ENCODE measurements at regions not wholly inside any gene's neighbourhood (a gene's known extent, or its start where the extent isn't known, plus 50 kb on each side); places are given as distances from the start of the nearest gene placed in this dataset.

GRCh38 chr2:145303536-145303935 lies 783.6 kb upstream of the ZEB2 start:
- H3K4me3 ChIP-seq (ENCODE audit: low read length), result no peak overlapping the region
- TF ChIP-seq, protein P1, sequence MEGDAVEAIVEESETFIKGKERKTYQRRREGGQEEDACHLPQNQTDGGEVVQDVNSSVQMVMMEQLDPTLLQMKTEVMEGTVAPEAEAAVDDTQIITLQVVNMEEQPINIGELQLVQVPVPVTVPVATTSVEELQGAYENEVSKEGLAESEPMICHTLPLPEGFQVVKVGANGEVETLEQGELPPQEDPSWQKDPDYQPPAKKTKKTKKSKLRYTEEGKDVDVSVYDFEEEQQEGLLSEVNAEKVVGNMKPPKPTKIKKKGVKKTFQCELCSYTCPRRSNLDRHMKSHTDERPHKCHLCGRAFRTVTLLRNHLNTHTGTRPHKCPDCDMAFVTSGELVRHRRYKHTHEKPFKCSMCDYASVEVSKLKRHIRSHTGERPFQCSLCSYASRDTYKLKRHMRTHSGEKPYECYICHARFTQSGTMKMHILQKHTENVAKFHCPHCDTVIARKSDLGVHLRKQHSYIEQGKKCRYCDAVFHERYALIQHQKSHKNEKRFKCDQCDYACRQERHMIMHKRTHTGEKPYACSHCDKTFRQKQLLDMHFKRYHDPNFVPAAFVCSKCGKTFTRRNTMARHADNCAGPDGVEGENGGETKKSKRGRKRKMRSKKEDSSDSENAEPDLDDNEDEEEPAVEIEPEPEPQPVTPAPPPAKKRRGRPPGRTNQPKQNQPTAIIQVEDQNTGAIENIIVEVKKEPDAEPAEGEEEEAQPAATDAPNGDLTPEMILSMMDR (conservative IDR thresholded peaks at IDR 0.05; ENCODE audit: low read length), result no peak
- no peak for DNase-seq (ENCODE audit: low read depth)

DNA sequence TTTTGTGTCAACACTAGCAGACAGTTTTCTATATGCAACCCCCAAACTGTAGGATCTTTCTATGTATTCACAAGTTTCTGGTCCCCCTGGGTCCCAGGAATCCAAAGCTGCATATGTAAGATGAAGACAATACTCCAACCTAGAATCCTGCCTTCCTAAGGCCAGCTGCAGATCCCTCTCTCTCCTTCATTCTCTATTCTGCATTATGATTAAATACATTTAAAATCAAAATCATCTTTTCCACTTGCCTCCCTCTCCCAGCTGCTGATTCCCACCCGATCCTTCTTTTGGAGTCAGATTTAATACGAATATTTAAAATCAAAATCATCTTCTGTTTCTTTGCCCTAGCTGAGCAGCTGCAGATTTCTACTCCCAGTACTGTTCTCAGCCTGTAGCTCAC lies 783.0 kb upstream of the ZEB2 start:
- no peak for DNase-seq (ENCODE audit: low read depth)
- H3K4me3 ChIP-seq (ENCODE audit: low read length), result no peak overlapping the region
- TF ChIP-seq, protein P1 (conservative IDR thresholded peaks at IDR 0.05; ENCODE audit: low read length), result no peak

- TF ChIP-seq, protein P1 (conservative IDR thresholded peaks at IDR 0.05; ENCODE audit: low read length), result no peak
- H3K4me3 ChIP-seq (ENCODE audit: low read length), result no peak overlapping the region
- no peak for DNase-seq (ENCODE audit: low read depth)
Measured at GRCh38 chr2:145302451-145302850, 782.5 kb upstream of the ZEB2 start.

DNA sequence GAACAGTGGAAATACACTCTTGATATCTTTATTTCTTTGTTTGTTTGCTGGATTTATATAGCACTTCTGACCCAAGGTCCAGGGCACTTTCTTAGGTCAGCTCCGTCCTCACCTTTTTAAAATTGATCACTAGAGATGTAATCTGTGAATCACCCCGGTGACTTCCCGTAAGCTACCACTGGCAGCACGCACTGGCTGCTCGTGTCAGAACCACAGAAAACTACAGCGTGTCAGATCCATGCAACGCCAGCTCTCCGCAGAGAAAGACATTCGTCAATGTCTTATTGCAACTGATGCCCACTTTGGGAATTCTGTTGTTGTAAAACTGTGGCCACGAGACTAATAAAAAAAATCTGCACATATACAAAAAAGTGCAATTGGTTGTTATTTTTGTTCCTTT lies 779.4 kb upstream of the ZEB2 start:
- no peak for DNase-seq (ENCODE audit: low read depth)
- TF ChIP-seq, protein P1 (conservative IDR thresholded peaks at IDR 0.05; ENCODE audit: low read length), result no peak
- no peak overlapping the region for H3K4me3 ChIP-seq (ENCODE audit: low read length)

GRCh38 chr2:145292166-145292565 lies 772.2 kb upstream of the ZEB2 start:
- H3K4me3 ChIP-seq (ENCODE audit: low read length), result no peak overlapping the region
- no peak for DNase-seq (ENCODE audit: low read depth)
- TF ChIP-seq, protein P1 (conservative IDR thresholded peaks at IDR 0.05; ENCODE audit: low read length), result no peak

- H3K4me3 ChIP-seq (ENCODE audit: low read length), result no peak overlapping the region
- DNase-seq (ENCODE audit: low read depth), result no peak
- TF ChIP-seq, protein P1 (conservative IDR thresholded peaks at IDR 0.05; ENCODE audit: low read length), result no peak
Measured at GRCh38 chr2:145290986-145291385, 771.1 kb upstream of the ZEB2 start.

DNA sequence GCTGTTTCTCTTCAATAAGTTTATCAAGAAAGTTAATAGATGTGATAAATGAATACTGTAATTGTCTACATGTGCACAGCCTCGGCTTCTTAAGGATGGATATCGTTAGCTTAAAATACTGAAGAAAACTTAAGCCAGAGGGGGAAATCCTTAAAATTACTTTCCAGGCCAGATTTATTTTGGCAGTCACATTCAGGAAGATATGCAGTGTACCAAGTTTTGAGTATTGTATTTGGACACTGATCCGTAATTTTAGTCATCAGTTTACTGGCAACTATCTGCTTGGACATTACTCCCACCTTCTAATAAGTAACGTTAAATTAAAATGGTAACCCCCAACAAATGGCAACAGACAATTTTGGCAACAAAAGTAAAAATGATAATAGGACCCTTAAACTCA lies 770.0 kb upstream of the ZEB2 start:
- H3K4me3 ChIP-seq (ENCODE audit: low read length), result no peak overlapping the region
- TF ChIP-seq, protein P1 (conservative IDR thresholded peaks at IDR 0.05; ENCODE audit: low read length), result no peak
- DNase-seq (ENCODE audit: low read depth), result no peak
